GM18520 (cell line): ENCODE measurements at regions not wholly inside any gene's neighbourhood (a gene's known extent, or its start where the extent isn't known, plus 50 kb on each side); places are given as distances from the start of the nearest gene placed in this dataset.
"Not testable (repeated sequence)": the region's sequence is repeated elsewhere in the genome, so short reads cannot be mapped to it uniquely, and the experiment has no call there.

ENCODE experiments used
- ATAC-seq: cut with Tn5 transposase; IDR thresholded peaks from one replicate; pipeline ENCODE4 v1.9.1; 2021; ENCODE audit not compliant: unreplicated experiment

DNA sequence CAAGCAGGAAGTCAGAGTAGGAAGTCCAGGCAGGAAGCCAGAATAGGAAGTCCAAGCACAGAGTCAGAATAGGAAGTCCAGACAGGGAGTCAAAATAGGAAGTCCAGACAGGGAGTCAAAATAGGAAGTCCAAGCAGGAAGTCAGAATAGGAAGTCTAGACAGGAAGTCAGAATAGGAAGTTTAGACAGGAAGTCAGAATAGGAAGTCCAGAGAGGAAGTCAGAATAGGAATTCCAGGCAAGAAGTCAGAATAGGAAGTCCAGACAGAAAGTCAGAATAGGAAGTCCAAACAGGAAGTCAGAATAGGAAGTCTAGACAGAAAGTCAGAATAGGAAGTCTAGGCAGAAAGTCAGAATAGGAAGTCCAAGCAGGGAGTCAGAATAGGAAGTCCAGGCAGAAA, 105.3 kb upstream of the C16orf82 start:
- no peak for ATAC-seq

DNA sequence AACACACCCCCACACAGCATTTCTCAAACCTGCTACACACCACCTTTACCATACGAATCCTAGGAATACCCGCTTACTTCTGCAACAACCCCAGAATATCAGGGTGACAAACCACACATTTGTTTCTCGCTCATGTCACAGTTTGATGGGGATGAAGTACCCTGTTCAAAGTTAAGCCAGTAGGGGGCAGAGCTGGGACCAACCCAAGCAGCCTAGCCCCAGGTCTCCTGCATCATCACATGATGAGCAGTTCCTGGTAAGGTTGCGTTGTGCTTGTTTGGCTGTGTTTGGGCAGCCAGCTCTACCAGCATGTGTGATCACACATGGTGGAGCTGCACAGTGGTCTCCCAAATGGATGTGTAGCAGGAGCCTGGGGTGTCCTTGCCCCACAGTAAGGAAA, 103.6 kb upstream of the C16orf82 start:
- ATAC-seq: no peak

DNA sequence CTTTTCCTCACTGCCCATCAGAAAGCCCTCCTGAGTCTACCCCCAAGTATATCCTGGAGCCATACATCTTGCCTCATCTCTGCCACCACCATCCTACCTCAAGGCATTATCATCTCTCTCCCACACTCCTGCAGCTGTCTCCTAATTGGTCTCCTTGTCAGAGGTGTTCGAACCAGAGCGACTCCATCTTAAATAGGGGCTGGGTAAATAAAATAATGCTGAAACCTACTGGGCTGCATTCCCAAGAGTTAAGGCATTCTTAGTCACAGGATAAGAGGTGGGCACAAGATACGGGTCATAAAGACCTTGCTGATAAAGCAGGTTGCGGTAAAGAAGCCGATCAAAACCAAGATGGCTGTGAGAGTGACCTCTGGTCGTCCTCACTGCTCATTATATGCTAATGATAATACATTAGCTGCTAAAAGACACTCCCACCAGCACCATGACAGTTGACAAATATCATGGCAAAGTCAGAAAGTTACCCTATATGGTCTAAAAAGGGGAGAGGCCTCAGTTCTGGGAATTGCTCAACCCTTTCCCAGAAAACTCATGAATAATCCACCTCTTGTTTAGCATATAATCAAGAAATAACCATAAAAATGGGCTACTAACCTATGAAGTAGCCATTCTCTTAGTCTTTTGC, 97.0 kb upstream of the C16orf82 start:
- no peak for ATAC-seq

DNA sequence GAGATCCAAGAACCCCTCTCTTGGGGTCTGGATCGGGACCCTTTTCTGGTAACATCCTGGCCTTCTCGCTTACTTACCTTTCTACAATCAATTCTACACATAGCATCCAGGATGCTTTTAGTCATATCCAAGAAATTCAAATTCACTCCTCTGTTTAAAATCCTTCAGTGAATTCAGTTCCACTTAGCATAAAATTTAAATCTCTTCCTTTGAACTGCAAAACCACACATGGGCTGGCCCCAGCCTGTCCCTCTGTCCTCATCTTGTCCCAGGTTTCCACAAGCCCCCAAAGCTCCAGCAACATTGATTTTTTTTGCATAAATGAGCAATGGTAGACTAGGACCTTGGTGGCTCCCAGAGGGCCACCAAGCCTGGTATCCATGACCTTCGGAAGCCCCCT, 96.4 kb upstream of the C16orf82 start:
- no peak for ATAC-seq

DNA sequence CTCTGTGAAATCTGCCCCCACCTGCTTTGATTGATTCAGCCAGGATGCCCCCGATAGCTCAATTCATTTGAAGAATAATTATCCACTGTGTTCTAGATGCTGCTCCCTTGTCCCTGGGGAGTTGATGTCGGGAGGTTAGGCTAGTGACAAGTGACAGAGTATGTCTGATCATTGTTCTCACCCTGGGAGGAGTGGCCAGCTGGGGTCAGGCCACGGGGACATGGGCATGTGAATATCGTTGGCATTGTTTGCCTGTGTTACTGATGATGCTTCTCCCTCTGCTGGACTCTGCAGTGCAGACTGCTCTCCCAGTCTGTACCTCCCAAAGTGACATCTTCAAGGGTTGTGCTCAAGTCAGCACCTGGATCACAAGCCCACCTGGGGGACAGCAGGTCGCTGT, 89.9 kb upstream of the C16orf82 start:
- no peak for ATAC-seq

DNA sequence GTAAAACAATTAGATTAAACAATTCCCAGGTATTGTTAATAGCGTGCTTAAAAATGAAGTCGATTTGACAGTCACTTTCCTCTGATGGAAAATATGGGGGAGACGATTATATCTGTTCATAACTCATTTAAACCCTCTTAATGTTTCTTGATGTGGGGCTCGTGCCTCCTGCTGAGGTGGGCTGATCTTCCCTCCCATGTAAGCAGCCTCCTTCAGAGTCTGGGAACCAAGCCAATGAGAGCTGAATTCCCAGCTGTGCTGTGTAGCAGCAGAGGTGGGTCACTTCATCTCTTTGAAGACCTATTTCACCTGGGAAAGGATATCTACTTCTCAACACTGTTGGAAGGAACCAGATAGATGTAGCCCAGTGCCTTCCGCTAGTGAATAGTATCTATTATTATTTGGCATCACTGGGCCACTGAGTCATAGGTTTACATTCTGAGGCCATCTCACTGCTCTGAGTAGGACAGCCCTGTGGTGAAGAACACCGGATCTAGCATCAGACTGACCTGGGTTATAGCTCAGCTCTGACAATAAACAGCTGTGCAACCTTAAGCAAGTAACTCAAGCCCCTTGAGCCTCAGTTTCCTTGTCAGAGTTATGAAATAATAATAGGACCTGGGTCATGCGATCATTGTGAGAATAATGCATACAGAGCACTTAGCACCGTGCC, 85.3 kb upstream of the C16orf82 start:
- ATAC-seq: no peak

DNA sequence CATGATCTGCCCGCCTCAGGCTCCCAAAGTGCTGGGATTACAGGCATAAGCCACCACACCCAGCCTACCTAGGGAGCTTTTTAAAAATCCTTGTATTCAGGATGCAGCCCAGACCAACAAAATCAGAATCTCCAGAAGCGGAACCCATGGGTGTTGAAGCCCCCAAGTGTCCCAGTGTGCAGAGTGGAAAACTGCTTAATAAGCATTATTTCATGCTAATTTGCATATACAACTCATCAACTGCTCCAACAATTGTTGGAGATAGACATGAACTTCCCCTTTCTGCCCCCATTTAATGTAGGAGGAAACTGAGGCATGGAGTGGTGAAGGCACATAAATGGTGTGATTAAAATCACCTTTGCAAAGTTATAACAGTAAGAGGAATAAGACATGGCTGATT, 84.3 kb upstream of the C16orf82 start:
- no peak for ATAC-seq

DNA sequence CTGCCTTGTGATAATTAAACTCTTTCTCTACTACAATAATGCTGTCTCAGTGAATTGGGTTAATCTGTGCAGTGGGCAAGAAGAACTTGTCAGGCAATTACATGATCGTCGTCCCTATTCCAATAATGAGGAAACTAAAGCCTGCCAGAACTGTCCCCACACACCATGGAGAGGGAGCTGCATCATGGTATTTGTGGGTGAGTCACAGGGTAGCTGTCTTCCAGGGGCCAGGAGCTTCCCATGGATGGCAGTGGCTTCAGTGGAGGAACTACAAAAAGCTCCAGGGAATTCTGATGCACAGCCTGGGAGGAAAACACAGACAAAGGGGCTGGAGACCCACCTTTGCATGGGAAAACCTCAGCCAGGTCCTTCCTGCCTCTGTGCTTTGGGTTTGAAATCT, 83.3 kb upstream of the C16orf82 start:
- ATAC-seq: no peak

DNA sequence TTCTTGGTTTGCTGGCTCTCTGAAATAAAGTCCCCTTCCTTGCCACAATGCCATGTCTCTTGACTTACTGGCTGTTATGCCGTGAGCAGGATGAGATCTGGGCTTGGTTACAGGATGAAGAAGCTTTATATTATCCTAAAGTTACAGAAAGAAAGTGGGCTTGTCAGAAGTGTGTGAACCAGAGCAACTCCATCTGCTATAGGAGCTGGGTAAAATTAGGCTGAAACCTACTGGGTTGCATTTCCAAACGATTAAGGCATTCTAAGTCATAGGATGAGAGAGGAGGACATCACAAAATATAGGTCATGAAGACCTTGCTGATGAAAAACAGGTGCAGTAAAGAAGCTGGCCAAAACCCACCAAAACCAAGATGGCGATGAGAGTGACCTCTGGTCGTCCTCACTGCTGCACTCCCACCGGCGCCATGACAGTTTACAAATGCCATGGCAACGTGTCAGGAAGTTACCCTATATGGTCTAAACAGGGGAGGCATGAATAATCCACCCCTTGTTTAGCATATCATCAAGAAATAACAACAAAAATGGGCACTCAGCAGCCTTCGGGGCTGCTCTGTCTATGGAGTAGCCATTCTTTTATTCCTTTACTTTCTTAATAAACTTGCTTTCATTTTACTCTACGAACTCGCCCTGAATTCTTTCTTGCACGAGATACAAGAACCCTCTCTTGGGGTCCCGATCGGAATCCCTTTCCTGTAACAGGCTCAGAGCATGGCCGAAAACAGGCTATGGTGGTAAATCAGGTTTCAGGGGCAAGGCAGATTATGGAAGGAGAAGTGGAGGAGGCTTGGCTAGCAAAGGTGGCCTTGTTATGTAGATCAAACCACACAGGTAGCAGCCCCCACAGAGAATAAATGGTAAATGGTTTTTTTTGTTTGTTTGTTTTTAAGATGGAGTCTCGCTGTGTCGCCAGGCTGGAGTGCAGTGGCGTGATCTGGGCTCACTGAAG, 81.3 kb upstream of the C16orf82 start:
- ATAC-seq: no peak

DNA sequence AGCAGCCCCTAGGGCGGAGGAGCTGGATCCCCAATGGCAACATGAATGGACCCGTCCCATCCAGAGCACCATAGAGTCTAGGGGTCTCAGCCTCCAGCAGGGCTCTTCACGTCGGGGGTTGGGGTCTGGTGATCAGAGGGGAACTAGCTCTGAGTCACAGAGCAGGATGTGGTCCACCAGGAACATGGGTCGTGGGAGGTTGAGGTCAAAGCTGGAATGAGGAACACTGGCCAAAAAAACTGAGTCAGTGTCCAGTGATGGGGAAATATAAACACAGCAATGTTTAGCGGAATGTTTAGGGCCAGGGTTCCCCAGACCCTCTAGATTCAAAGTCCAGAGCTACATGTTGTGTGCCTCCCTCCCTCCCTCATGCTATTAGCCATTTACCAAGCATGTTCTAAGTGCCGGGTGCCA, 79.1 kb upstream of the C16orf82 start:
- ATAC-seq: no peak

DNA sequence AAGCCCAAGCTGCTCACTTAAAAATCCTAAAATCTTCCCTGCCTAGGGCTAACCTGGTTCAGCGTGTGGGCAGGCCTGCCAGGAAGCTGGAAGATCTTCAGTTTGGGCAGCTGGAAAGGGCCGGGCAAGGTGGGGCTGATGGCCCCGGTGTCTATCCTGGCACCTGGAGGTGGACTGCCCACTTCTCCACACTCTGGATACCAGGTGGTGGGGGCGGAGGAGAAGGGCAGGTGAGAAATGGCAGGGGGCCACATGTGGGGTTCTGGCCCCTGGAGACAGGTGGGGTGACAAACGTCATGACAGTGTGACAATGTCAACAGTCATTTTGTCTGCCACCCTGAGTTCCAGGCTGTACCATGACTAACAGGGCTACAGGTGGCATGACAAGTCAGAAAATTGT, 78.5 kb upstream of the C16orf82 start:
- ATAC-seq: no peak

DNA sequence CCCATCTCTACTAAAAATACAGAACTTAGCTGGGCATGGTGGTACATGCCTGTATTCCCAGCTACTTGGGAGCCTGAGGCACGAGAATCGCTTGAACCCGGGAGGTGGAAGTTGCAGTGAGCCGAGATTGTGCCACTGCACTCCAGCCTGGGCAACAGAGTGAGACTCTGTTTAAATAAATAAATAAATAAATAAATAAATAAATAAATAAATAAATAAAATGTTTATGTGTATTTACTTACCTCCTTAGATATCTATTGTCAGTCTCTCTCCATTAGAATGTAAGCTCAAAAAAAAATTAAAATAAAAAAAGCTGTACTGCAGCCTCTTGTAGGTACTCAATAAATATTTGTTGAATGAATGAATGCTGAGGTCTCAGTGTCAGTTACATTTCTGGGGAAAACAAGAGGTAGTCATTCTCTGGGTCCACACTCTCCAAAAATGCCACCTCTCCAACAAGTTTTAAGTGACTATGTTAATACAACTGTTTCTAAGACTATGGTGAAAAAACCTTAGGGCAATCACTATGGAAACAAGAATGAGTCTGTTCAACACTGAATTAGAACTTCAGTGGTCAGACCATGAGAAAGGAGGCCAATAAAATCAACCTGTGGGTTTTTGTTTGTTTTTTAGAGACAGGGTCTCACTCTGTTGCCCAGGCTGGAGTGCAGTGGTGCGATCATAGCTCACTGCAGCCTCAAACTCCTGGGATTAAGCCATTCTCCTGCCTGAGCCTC, 76.2 kb upstream of the C16orf82 start:
- not testable (repeated sequence) for ATAC-seq

DNA sequence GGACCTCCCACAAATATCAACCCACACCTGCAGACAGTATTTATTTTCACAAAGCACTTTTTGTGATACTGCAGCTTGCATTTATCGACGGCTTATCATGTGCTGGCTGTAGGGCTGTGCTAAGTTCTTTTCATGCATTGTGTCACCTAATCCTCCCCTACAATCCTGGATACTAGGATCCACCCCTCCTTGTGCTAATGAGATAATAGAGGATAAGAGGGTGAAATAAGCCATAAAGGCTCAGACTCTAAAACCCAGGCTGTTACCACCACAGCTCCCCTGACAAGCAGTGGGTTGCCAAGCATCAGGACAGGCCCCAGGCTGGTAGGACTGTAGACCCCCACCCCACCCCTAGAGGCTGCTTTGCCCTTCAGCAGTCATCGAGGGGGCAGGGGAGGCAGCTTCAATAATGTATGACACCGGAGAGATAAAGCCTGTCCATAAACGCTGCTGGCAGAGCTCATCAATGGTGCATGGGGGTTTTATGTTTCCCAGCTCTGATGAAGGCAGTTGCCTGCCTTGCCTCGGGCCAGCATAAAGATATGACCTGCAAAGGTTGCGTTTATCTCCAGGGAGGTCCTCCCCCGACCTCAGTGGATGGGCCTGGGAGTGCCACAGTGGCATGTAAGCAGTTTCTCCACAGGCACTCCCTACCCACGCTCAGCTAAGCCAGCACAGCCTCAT, 73.9 kb upstream of the C16orf82 start:
- ATAC-seq: no peak

DNA sequence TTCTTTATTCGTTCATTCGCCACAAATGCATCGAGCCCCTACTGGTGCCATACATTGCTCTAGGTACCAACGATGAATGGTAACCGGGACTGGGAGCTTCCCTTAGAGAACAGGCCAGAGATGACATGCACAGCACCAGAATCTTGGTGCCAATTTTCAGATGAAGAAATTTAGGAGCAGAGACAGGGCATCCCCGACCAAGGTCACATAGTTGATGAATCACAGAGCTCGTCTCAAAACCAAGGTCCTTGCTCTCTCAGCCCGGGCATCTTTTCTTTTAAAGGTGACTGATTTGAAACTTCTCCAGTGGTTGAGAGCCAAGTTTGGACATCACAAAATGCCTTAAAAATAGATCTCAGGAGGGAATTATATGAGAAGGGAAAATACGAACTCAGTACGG, 73.2 kb upstream of the C16orf82 start:
- no peak for ATAC-seq

DNA sequence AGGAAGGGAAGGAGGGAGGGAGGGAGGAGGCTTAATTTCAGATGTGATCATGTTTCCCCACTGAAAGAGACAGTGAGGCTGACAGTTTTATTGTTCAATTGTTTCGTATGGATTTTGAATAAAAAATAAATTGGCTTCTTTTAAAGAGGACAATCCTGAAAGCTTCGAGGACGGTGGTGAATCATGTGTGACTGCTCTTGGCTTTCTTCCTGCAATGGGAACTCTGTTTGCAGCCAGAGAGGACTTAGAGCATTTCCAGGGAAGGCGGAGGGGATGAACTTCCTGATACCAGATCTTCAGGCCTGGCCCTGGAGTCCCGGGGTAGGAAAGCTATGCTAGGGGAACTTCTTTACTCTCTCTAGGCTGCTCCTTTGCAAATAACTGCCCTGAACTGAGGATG, 72.8 kb upstream of the C16orf82 start:
- no peak for ATAC-seq

DNA sequence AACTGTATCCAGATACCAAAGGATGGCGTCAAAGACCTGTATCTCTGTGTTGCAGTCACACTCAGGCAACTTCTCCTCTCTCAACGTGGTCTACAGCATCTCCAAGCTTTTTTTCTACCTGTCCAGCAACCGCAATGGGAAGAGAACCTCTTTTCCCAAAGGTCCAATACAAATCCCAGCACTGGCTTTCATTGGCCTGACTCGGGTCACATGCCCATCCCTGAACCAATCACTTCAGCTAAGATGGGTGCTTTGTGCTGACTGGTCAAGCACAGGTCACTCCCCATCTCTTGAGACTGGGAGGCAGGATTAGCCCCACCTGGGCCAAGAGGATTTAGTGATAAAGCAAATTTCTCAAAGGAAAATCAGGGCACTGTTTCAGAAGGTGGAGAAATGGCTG, 71.2 kb upstream of the C16orf82 start:
- no peak for ATAC-seq

DNA sequence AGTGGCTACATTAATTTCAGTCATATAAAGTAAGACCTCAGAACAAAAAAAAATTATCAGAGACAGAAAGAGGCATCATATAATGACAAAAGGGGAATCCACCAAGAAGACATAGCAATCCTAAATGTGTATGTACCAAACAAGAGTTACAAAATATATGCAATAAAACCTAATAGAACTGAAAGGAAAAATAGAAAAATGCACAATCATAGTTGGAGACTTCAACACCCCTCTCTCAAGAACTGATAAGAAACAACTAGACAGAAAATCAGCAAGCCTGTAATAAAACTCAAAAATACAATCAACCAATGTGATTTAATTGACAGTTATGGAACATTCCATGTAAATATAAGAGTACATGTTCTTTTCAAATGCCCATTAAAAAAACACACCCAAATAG, 61.3 kb upstream of the C16orf82 start:
- ATAC-seq: no peak
